ENCODE measurements at regions not wholly inside any gene's neighbourhood (a gene's known extent, or its start where the extent isn't known, plus 50 kb on each side); places are given as distances from the start of the nearest gene placed in this dataset.

- H3K4me2 ChIP-seq: no peak overlapping the region
- WGBS (ENCODE audit: missing lambda C conversion rate): 32% methylated on average over 2 of the region's 2 CpGs
- no peak for TF ChIP-seq CBX2 (IDR thresholded peaks at IDR 0.05; ENCODE audit: borderline replicate concordance, low read depth)
- TF ChIP-seq JUNB (IDR thresholded peaks at IDR 0.05): peak; percentile 40
These were observed 245.4 kb downstream of the DIO2 start for GRCh38 chr14:79965896-79966295.

DNA sequence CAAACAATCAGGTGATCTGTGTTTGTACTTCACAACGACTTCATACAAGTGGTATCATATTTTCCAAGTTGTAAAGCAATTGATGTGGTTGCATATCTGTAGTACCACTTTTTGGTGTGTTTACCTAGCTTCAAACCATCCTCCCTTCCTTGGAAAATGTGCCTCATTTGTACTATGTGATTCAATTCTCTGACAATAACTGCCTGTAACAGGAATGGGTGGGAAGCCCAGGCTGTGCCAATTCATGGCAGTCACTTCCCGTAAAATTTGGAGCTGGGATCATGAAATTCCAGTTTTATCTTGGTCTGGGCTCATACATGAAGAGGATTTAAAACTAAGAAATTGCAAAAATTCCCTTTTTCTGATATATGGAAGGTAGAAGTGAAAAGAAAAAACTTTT lies 250.1 kb downstream of the DIO2 start:
- no peak for FAIRE-seq
- Histone ChIP-seq H3K4me1 (no peaks in the 10 kb centered on the region), H3K4me3 (no peak overlapping the region), H3K4me2 (no peak overlapping the region), H3K9me3 (no peaks in the 10 kb centered on the region; the same call in 2 of the 3 replicates), H3K27ac (no peak overlapping the region)
- ChIA-PET CTCF (no interaction called here), POLR2A (no interaction called here)
- no peak for DNase-seq (ENCODE audit: low read depth in 1 of 2, low spot score in 1 of 2)
- WGBS (ENCODE audit: missing lambda C conversion rate): 5% methylated on average over 2 of the region's 2 CpGs
- no peak for ATAC-seq
- TF ChIP-seq HOXB13 (CRISPR knock-in tag; IDR thresholded peaks at IDR 0.05; ENCODE audit: low read depth): no peak
- no peak for TF ChIP-seq CHD4 (IDR thresholded peaks at IDR 0.05; ENCODE audit: borderline replicate concordance)
- TF ChIP-seq FOSL2 (IDR thresholded peaks at IDR 0.05): no peak
- no peak for TF ChIP-seq FOSL2 (CRISPR knock-in tag; IDR thresholded peaks at IDR 0.05)
- no peak for TF ChIP-seq FOSB (CRISPR knock-in tag; IDR thresholded peaks at IDR 0.05)
- no peak for TF ChIP-seq JUN (IDR thresholded peaks at IDR 0.05)
- no peak for TF ChIP-seq KDM1A (IDR thresholded peaks at IDR 0.05; ENCODE audit: low read depth)
- TF ChIP-seq ESRRA (IDR thresholded peaks at IDR 0.05; ENCODE audit: borderline replicate concordance, low read length): no peak
- TF ChIP-seq JUNB (IDR thresholded peaks at IDR 0.05): no peak
- no peak for TF ChIP-seq MAX (IDR thresholded peaks at IDR 0.05)

More at GRCh38 chr14:79965896-79966295, 245.4 kb downstream of the DIO2 start:
- ATAC-seq (peak in 1 of 2 experiments; percentile 40; a peak in 1 of 6 replicates), FAIRE-seq (no peak), DNase-seq (ENCODE audit: low read depth in 1 of 2, low spot score in 1 of 2) (peak in 1 of 2 experiments; percentile 2)
- no peak overlapping the region for H3K27ac ChIP-seq
- no peaks in the 10 kb centered on the region for H3K4me1 ChIP-seq
- no peaks in the 10 kb centered on the region; the same call in 2 of the 3 replicates for H3K9me3 ChIP-seq
- H3K4me3 ChIP-seq: no peak overlapping the region
- POLR2A ChIA-PET: no interaction called here
- CTCF ChIA-PET: no interaction called here

DNA sequence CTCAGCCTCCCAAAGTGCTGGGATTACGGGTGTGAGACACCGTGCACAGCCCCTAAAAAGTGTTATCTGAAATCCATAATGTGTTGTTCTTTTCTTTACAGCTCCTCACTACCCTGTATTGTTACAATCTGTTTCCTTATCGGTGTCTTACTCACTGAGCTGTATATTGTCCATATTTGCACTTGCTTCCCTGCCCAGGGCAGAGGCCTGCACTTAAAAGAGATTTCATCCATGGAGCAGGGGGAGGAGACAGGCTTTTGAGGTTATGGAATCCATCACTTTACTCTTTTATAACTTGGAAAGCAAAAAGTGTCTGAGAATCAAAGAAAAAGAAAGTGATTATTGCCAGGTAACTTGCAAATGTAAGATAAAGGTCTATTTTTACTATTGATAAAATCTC lies 251.0 kb downstream of the DIO2 start:
- ChIA-PET CTCF (no interaction called here), POLR2A (no interaction called here)
- no peak for FAIRE-seq
- WGBS (ENCODE audit: missing lambda C conversion rate): 12% methylated on average over 3 of the region's 3 CpGs
- no peak overlapping the region for H3K4me2 ChIP-seq
- DNase-seq (ENCODE audit: low read depth in 1 of 2, low spot score in 1 of 2): no peak
- no peak overlapping the region for H3K27ac ChIP-seq
- no peak overlapping the region for H3K4me3 ChIP-seq
- H3K9me3 ChIP-seq: no peaks in the 10 kb centered on the region; the same call in 2 of the 3 replicates
- TF ChIP-seq ZSCAN20 (CRISPR knock-in tag; IDR thresholded peaks at IDR 0.05) (no peak), KDM5A (IDR thresholded peaks at IDR 0.05) (no peak), FOXS1 (CRISPR knock-in tag; IDR thresholded peaks at IDR 0.05) (no peak), CBX8 (IDR thresholded peaks at IDR 0.05) (no peak), EHF (CRISPR knock-in tag; IDR thresholded peaks at IDR 0.05) (no peak), EP300 (IDR thresholded peaks at IDR 0.05) (no peak), RFX5 (IDR thresholded peaks at IDR 0.05) (no peak), E2F6 (IDR thresholded peaks at IDR 0.05; ENCODE audit: borderline replicate concordance, low read depth) (no peak), TFCP2L1 (CRISPR knock-in tag; IDR thresholded peaks at IDR 0.05) (no peak), TP53 (CRISPR knock-in tag; IDR thresholded peaks at IDR 0.05) (no peak), JUN (IDR thresholded peaks at IDR 0.05) (no peak), SREBF2 (IDR thresholded peaks at IDR 0.05) (no peak), HOXB13 (CRISPR knock-in tag; IDR thresholded peaks at IDR 0.05; ENCODE audit: low read depth) (no peak), RAD21 (conservative IDR thresholded peaks at IDR 0.05 in 1 of 2, IDR thresholded peaks at IDR 0.05 in 1 of 2) (no peak)
- no peak for ATAC-seq
- no peaks in the 10 kb centered on the region for H3K4me1 ChIP-seq

GRCh38 chr14:79951572-79951971 lies 259.7 kb downstream of the DIO2 start:
- H3K4me1 ChIP-seq: no peaks in the 10 kb centered on the region
- ATAC-seq (no peak), DNase-seq (ENCODE audit: low read depth in 1 of 2, low spot score in 1 of 2) (no peak), FAIRE-seq (no peak)
- H3K27ac ChIP-seq: no peak overlapping the region
- no peaks in the 10 kb centered on the region; the same call in 2 of the 3 replicates for H3K9me3 ChIP-seq
- H3K4me2 ChIP-seq: no peak overlapping the region
- ChIA-PET POLR2A (no interaction called here), CTCF (no interaction called here)
- TF ChIP-seq BCL3 (IDR thresholded peaks at IDR 0.05) (no peak), CBX2 (IDR thresholded peaks at IDR 0.05; ENCODE audit: borderline replicate concordance, low read depth) (no peak), HDAC2 (IDR thresholded peaks at IDR 0.05) (no peak), HOXB13 (CRISPR knock-in tag; IDR thresholded peaks at IDR 0.05; ENCODE audit: low read depth) (no peak), JUN (IDR thresholded peaks at IDR 0.05) (no peak), POLR2A (IDR thresholded peaks at IDR 0.05; ENCODE audit: low read length) (no peak), USF2 (IDR thresholded peaks at IDR 0.05) (no peak), POLR2AphosphoS2 (conservative IDR thresholded peaks at IDR 0.05; ENCODE audit: low read length) (no peak), MAZ (IDR thresholded peaks at IDR 0.05; ENCODE audit: borderline replicate concordance, low read depth, low read length) (no peak), BHLHE40 (IDR thresholded peaks at IDR 0.05; ENCODE audit: low read depth, low read length) (no peak), NFE2L2 (conservative IDR thresholded peaks at IDR 0.05; ENCODE audit: low read length) (no peak), SREBF2 (IDR thresholded peaks at IDR 0.05) (no peak), CEBPB (IDR thresholded peaks at IDR 0.05) (no peak)
- TF ChIP-seq, protein P1, sequence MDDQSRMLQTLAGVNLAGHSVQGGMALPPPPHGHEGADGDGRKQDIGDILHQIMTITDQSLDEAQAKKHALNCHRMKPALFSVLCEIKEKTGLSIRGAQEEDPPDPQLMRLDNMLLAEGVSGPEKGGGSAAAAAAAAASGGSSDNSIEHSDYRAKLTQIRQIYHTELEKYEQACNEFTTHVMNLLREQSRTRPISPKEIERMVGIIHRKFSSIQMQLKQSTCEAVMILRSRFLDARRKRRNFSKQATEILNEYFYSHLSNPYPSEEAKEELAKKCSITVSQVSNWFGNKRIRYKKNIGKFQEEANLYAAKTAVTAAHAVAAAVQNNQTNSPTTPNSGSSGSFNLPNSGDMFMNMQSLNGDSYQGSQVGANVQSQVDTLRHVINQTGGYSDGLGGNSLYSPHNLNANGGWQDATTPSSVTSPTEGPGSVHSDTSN (IDR thresholded peaks at IDR 0.05): no peak
- 12% methylated on average over 1 of the region's 1 CpG for WGBS (ENCODE audit: missing lambda C conversion rate)
- no peak overlapping the region for H3K4me3 ChIP-seq

Data from A549 (cell line).